Lower lobe of right lung (tissue), 2 donors: ENCODE measurements at regions not wholly inside any gene's neighbourhood (a gene's known extent, or its start where the extent isn't known, plus 50 kb on each side); places are given as distances from the start of the nearest gene placed in this dataset.
"Not testable (repeated sequence)": the region's sequence is repeated elsewhere in the genome, so short reads cannot be mapped to it uniquely, and the experiment has no call there.

Experiments
- ATAC-seq, 2 donors: fragments of 200-7000 bp; cut with Tn5 transposase; one replicate each; pipeline ENCODE4 v1.9.1; 2020 to 2022; ENCODE audit warnings: mild to moderate bottlenecking in 2 of 2, moderate library complexity in 2 of 2
- DNase-seq: peaks from one replicate; pipeline ENCODE4 v3.0.0-alpha.2; 2020
- H3K27ac ChIP-seq: fragments of 200-600 bp; one replicate; pipeline ENCODE4 v1.8.0; 2022
- H3K27me3 ChIP-seq: fragments of 200-600 bp; one replicate; pipeline ENCODE4 v1.8.0; 2022; ENCODE audit warnings: low read depth
- H3K36me3 ChIP-seq: fragments of 200-600 bp; one replicate; pipeline ENCODE4 v1.8.0; 2022; ENCODE audit warnings: mild to moderate bottlenecking
- H3K4me1 ChIP-seq: fragments of 200-600 bp; one replicate; pipeline ENCODE4 v1.8.0; 2022
- H3K4me3 ChIP-seq: fragments of 200-600 bp; one replicate; pipeline ENCODE4 v1.8.0; 2022; ENCODE audit warnings: mild to moderate bottlenecking
- H3K9me3 ChIP-seq: fragments of 200-600 bp; one replicate; pipeline ENCODE4 v1.8.0; 2022
- CTCF ChIP-seq: fragments of 200-600 bp; IDR thresholded peaks from one replicate; pipeline ENCODE4 v1.8.0; 2022; ENCODE audit warnings: antibody characterized with exemption, mild to moderate bottlenecking
- intact Hi-C: fragments of 100-400 bp; cut with DNase I; formaldehyde crosslinking; loops from one replicate; pipeline ENCODE4 v1.11.0; 2022
- donor health status: DM: no; HTN: yes; CAD: no; lungs with severe emphysema.

- ATAC-seq (no peak), DNase-seq (no peak)
- intact Hi-C loops = no loop called here
- Histone ChIP-seq H3K4me3 (no peak overlapping the region), H3K9me3 (peaks cover 6% of the 10 kb centered on the region), H3K27ac (no peak overlapping the region), H3K36me3 (no peaks in the 10 kb centered on the region), H3K4me1 (no peaks in the 10 kb centered on the region), H3K27me3 (peaks cover 5% of the 10 kb centered on the region)
- no peak for TF ChIP-seq CTCF
Observed at GRCh38 chr20:40883097-40883496, 145.5 kb upstream of the TOP1 start.

- H3K27me3 ChIP-seq = peaks cover 5% of the 10 kb centered on the region
- no peak overlapping the region for H3K27ac ChIP-seq
- H3K4me1 ChIP-seq = no peaks in the 10 kb centered on the region
- TF ChIP-seq CTCF = no peak
- no peaks in the 10 kb centered on the region for H3K36me3 ChIP-seq
- DNase-seq = no peak
- intact Hi-C loops = no loop called here
- H3K4me3 ChIP-seq = no peak overlapping the region
- no peaks in the 10 kb centered on the region for H3K9me3 ChIP-seq
- no peak for ATAC-seq
Observed at GRCh38 chr20:40887105-40887504, 141.5 kb upstream of the TOP1 start.

- H3K27me3 ChIP-seq, H3K9me3 ChIP-seq, ATAC-seq, H3K4me1 ChIP-seq, H3K36me3 ChIP-seq, H3K4me3 ChIP-seq, DNase-seq, intact Hi-C loops, H3K27ac ChIP-seq: not testable (repeated sequence)
Observed at GRCh38 chr20:40889266-40889665, 139.4 kb upstream of the TOP1 start.

- H3K27me3 ChIP-seq = peaks cover 5% of the 10 kb centered on the region
- no peaks in the 10 kb centered on the region for H3K36me3 ChIP-seq
- H3K27ac ChIP-seq = no peak overlapping the region
- DNase-seq (no peak), ATAC-seq (no peak)
- no peak overlapping the region for H3K4me3 ChIP-seq
- no peaks in the 10 kb centered on the region for H3K9me3 ChIP-seq
- TF ChIP-seq CTCF = no peak
- peaks cover 6% of the 10 kb centered on the region for H3K4me1 ChIP-seq
- intact Hi-C loops = no loop called here
Observed at GRCh38 chr20:40890181-40890580, 138.4 kb upstream of the TOP1 start.

GRCh38 chr20:40890635-40891034, 138.0 kb upstream of the TOP1 start:
- peaks cover 6% of the 10 kb centered on the region for H3K4me1 ChIP-seq
- H3K27me3 ChIP-seq = peaks cover 5% of the 10 kb centered on the region
- intact Hi-C loops = no loop called here

GRCh38 chr20:40891351-40891750, 137.3 kb upstream of the TOP1 start:
- intact Hi-C loops = no loop called here
- Histone ChIP-seq H3K4me3 (no peak overlapping the region), H3K36me3 (no peaks in the 10 kb centered on the region), H3K27ac (no peak overlapping the region), H3K9me3 (no peaks in the 10 kb centered on the region), H3K27me3 (peaks cover 5% of the 10 kb centered on the region), H3K4me1 (peaks cover 6% of the 10 kb centered on the region)
- ATAC-seq (no peak), DNase-seq (no peak)
- TF ChIP-seq CTCF = no peak

More at GRCh38 chr20:40890635-40891034, 138.0 kb upstream of the TOP1 start:
- TF ChIP-seq CTCF = no peak
- no peak overlapping the region for H3K4me3 ChIP-seq
- H3K27ac ChIP-seq = no peak overlapping the region
- ATAC-seq = no peak
- no peaks in the 10 kb centered on the region for H3K9me3 ChIP-seq
- DNase-seq = no peak
- H3K36me3 ChIP-seq = no peaks in the 10 kb centered on the region
